Endothelial cell of umbilical vein (primary cell): ENCODE measurements at regions not wholly inside any gene's neighbourhood (a gene's known extent, or its start where the extent isn't known, plus 50 kb on each side); places are given as distances from the start of the nearest gene placed in this dataset.

ENCODE experiments used
- BruUV-seq: library from RNA; stranded (reverse); fragments of 400-500 nt; replicated peaks from 2 replicates; lab custom pipeline; 2021; lab: Mats Ljungman, UMichigan
- CTCF ChIA-PET: fragments of 300-600, 350-600 bp; sonication (Branson Sonifier 250); formaldehyde crosslinking; loops from one replicate; lab custom pipeline; 2021; ENCODE audit warnings: antibody characterized with exemption, inconsistent platforms; lab: Charles Lee
- POLR2A ChIA-PET: fragments of 300-600, 350-600 bp; sonication (Branson Sonifier 250); formaldehyde crosslinking; loops from one replicate; lab custom pipeline; 2021; ENCODE audit warnings: antibody characterized with exemption, inconsistent platforms; lab: Charles Lee
- DNase-seq: peaks from one replicate; pipeline ENCODE4 v3.0.0-alpha.2; 2011; ENCODE audit warnings: low read depth, low spot score
- FAIRE-seq: peaks from 2 replicates; lab custom pipeline; 2011; peaks lifted over from hg19 to GRCh38; lab: Jason Lieb, UNC
- H2AFZ ChIP-seq: 2 replicates; pipeline ENCODE4 v1.6.0; 2012; ENCODE audit warnings: low read depth, low read length, control low read depth, inconsistent platforms
- H3K27ac ChIP-seq: 2 replicates; pipeline ENCODE4 v1.5.1; 2011; ENCODE audit warnings: low read depth, mild to moderate bottlenecking, control low read depth, low read length, moderate library complexity; ENCODE audit not compliant: insufficient read depth
- H3K27me3 ChIP-seq, 2 experiments: 2 replicates each; pipeline versions ENCODE4 v1.6.0 to v1.6.1; 2011; ENCODE audit warnings: low read length in 2 of 2, mixed read lengths in 1 of 2; ENCODE audit not compliant: control insufficient read depth in 2 of 2, insufficient read depth in 2 of 2
- H3K36me3 ChIP-seq, 2 experiments: 2 replicates in 1 of 2; 3 replicates in 1 of 2; pipeline ENCODE4 v1.5.1; 2011; ENCODE audit warnings: low read length in 2 of 2, mild to moderate bottlenecking in 1 of 2, moderate library complexity in 1 of 2; ENCODE audit not compliant: control insufficient read depth in 2 of 2, insufficient read depth in 2 of 2; ENCODE audit errors: extremely low read depth in 1 of 2
- H3K4me1 ChIP-seq: 3 replicates; pipeline ENCODE4 v1.5.1; 2011; ENCODE audit warnings: mild to moderate bottlenecking, low read length; ENCODE audit not compliant: control insufficient read depth, insufficient read depth; ENCODE audit errors: extremely low read depth
- H3K4me2 ChIP-seq: 2 replicates; pipeline ENCODE4 v1.6.1; 2011; ENCODE audit warnings: low read length, control low read depth, mixed read lengths; ENCODE audit not compliant: insufficient read depth
- H3K4me3 ChIP-seq, 3 experiments: fragments of 200-600 bp in 1 of 3; sonication (generic), shearing (Covaris generic) in 1 of 3; replicated peaks in 1 of 3; 2 replicates each; pipeline ENCODE4 v1.5.1; 2011 to 2016; ENCODE audit warnings: control low read depth in 3 of 3, low read length in 3 of 3, mild to moderate bottlenecking in 2 of 3, inconsistent platforms in 1 of 3, low read depth in 1 of 3, moderate library complexity in 1 of 3; ENCODE audit not compliant: insufficient read depth in 1 of 3
- H3K79me2 ChIP-seq: 2 replicates; pipeline ENCODE4 v1.6.0; 2012; ENCODE audit warnings: low read length, inconsistent platforms; ENCODE audit not compliant: control insufficient read depth, insufficient read depth
- H3K9ac ChIP-seq: replicated peaks from 2 replicates; pipeline ENCODE3; 2011; ENCODE audit warnings: low read length, control low read depth; ENCODE audit not compliant: insufficient read depth; ENCODE audit errors: extremely low read depth
- H3K9me1 ChIP-seq: replicated peaks from 3 replicates; pipeline ENCODE4 v1.6.0; 2011; ENCODE audit warnings: mild to moderate bottlenecking, low read length; ENCODE audit not compliant: control insufficient read depth, insufficient read depth; ENCODE audit errors: extremely low read depth
- H3K9me3 ChIP-seq: replicated peaks from 2 replicates; pipeline ENCODE4 v1.5.1; 2012; ENCODE audit warnings: low read length, inconsistent platforms; ENCODE audit not compliant: control insufficient read depth, insufficient read depth
- H4K20me1 ChIP-seq: replicated peaks from 2 replicates; pipeline ENCODE3; 2011; ENCODE audit warnings: mild to moderate bottlenecking, low read length; ENCODE audit not compliant: control insufficient read depth, insufficient read depth; ENCODE audit errors: extremely low read depth
- EZH2 ChIP-seq: IDR thresholded peaks from 2 replicates; pipeline ENCODE4 v1.6.1; 2012; ENCODE audit warnings: borderline replicate concordance, low read depth, mild to moderate bottlenecking, moderate library complexity, low read length, inconsistent platforms; ENCODE audit not compliant: severe bottlenecking
- FOS ChIP-seq: IDR thresholded peaks from 2 replicates; pipeline ENCODE4 v1.6.1; 2011; ENCODE audit warnings: mild to moderate bottlenecking, low read length, moderate library complexity, borderline replicate concordance; ENCODE audit not compliant: insufficient read depth
- GATA2 ChIP-seq: IDR thresholded peaks from 2 replicates; pipeline ENCODE4 v1.7.0; 2011; ENCODE audit warnings: low read depth, mild to moderate bottlenecking, moderate library complexity, mixed read lengths, low read length; ENCODE audit not compliant: insufficient read length, insufficient read depth
- JUN ChIP-seq: IDR thresholded peaks from 2 replicates; pipeline ENCODE4 v1.6.1; 2011; ENCODE audit warnings: borderline replicate concordance, low read depth; ENCODE audit not compliant: insufficient read length, insufficient read depth
- MYC ChIP-seq: IDR thresholded peaks from one replicate; pipeline ENCODE4 v1.6.1; 2011; ENCODE audit warnings: mild to moderate bottlenecking, low read depth, low read length
- POLR2A ChIP-seq: IDR thresholded peaks from 2 replicates; pipeline ENCODE4 v1.6.1; 2012; ENCODE audit warnings: low read depth, mild to moderate bottlenecking, control low read depth, low read length
- POLR2AphosphoS5 ChIP-seq: IDR thresholded peaks from 2 replicates; pipeline ENCODE4 v1.6.1; 2012; ENCODE audit warnings: low read depth, mild to moderate bottlenecking, control low read depth, low read length, moderate library complexity; ENCODE audit not compliant: insufficient read depth
- dilution Hi-C: fragments of 300-500 bp; cut with MboI; formaldehyde crosslinking; loops from one replicate; pipeline ENCODE4 v1.15.0; 2019; ENCODE audit warnings: low sequenced_read_pairs; ENCODE audit not compliant: extremely low pct_ligation_motif_present
- intact Hi-C: fragments of 100-400 bp; cut with micrococcal nuclease; formaldehyde crosslinking; loops from one replicate; pipeline ENCODE4 v1.10.0; 2022
- TF ChIP-seq, protein P1 (sequence below), 2 donors: IDR thresholded peaks; 1 replicate in 1 of 2; 2 replicates in 1 of 2; pipeline ENCODE4 v1.5.1; 2011; ENCODE audit warnings: low read length in 2 of 2, mild to moderate bottlenecking in 2 of 2, moderate library complexity in 2 of 2, control low read depth in 1 of 2, inconsistent platforms in 1 of 2, low read depth in 1 of 2; ENCODE audit not compliant: insufficient read depth in 1 of 2; ENCODE audit errors: extremely low read depth in 1 of 2
- TF ChIP-seq, protein P2 (sequence below): IDR thresholded peaks from 2 replicates; pipeline ENCODE4 v1.6.1; 2011; ENCODE audit not compliant: insufficient read depth, insufficient read length

DNA sequence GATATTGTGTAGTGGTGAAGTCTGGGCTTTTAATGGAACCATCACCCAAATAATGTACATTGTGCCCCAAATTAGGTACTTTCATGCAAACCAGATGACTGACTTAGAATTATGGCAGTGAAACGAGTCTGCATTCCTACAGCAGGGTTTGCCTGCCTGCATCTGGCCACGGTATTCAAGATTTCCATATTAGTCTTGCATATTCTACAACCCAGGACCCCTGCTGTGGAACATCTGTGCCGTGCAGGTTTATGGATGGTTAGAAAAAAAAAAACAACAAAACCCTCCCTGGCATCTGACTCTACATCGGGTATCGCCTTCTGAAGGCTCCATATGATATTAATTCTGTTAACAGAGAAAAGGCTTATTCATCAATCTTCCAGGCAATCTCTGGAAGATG lies 394.8 kb downstream of the DCDC2C start:
- no peaks in the 10 kb centered on the region for H3K79me2 ChIP-seq
- H3K9me3 ChIP-seq: no peaks in the 10 kb centered on the region
- no peak overlapping the region for H3K27ac ChIP-seq
- no peak overlapping the region for H2AFZ ChIP-seq
- CTCF ChIA-PET: no interaction called here
- H3K4me1 ChIP-seq: no peaks in the 10 kb centered on the region
- dilution Hi-C loops: no loop called here
- H3K36me3 ChIP-seq: no peaks in the 10 kb centered on the region
- H3K4me3 ChIP-seq: no peak overlapping the region
- H3K4me2 ChIP-seq: no peak overlapping the region
- POLR2A ChIA-PET: no interaction called here
- no peaks in the 10 kb centered on the region for H4K20me1 ChIP-seq
- BruUV-seq: no TSS peak
- H3K9ac ChIP-seq: no peak overlapping the region
- intact Hi-C loops: no loop called here
- no peak for TF ChIP-seq JUN
- no peak for TF ChIP-seq FOS
- DNase-seq: no peak
- no peaks in the 10 kb centered on the region for H3K27me3 ChIP-seq
- no peaks in the 10 kb centered on the region for H3K9me1 ChIP-seq
- no peak for FAIRE-seq

DNA sequence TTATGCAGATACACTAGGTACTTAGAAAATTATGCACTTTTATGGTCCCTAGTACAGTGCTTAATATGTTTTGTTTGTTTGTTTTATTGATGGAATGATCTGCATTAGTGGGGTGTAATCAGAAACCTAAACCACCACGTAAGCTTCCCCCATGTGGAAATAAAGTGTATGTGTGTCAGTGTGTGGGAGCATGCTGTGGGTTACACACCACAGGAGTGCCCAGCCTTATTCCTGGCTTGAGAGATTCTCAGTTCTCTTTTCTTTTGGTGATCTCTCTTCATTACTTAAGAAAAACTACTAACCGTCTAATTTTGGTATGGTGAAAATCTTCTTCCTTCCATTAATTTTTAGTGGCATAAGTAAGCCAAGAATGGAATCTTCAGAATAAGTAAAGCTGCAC lies 398.6 kb downstream of the DCDC2C start:
- Histone ChIP-seq H4K20me1 (no peaks in the 10 kb centered on the region), H3K79me2 (no peaks in the 10 kb centered on the region), H3K9me3 (no peaks in the 10 kb centered on the region), H3K9me1 (no peaks in the 10 kb centered on the region), H3K27me3 (no peaks in the 10 kb centered on the region), H3K4me3 (no peak overlapping the region), H3K9ac (no peak overlapping the region), H3K4me2 (no peak overlapping the region), H3K4me1 (no peaks in the 10 kb centered on the region), H2AFZ (no peak overlapping the region), H3K36me3 (no peaks in the 10 kb centered on the region), H3K27ac (no peak overlapping the region)
- FAIRE-seq (no peak), DNase-seq (no peak)
- dilution Hi-C loops: no loop called here
- intact Hi-C loops: no loop called here
- CTCF ChIA-PET: no interaction called here
- BruUV-seq: no TSS peak
- POLR2A ChIA-PET: no interaction called here
- TF ChIP-seq JUN: no peak
- TF ChIP-seq POLR2A: no peak
- TF ChIP-seq MYC: no peak
- no peak for TF ChIP-seq GATA2
- no peak for TF ChIP-seq POLR2AphosphoS5
- TF ChIP-seq EZH2: no peak
- no peak for TF ChIP-seq FOS
- TF ChIP-seq, protein P1, sequence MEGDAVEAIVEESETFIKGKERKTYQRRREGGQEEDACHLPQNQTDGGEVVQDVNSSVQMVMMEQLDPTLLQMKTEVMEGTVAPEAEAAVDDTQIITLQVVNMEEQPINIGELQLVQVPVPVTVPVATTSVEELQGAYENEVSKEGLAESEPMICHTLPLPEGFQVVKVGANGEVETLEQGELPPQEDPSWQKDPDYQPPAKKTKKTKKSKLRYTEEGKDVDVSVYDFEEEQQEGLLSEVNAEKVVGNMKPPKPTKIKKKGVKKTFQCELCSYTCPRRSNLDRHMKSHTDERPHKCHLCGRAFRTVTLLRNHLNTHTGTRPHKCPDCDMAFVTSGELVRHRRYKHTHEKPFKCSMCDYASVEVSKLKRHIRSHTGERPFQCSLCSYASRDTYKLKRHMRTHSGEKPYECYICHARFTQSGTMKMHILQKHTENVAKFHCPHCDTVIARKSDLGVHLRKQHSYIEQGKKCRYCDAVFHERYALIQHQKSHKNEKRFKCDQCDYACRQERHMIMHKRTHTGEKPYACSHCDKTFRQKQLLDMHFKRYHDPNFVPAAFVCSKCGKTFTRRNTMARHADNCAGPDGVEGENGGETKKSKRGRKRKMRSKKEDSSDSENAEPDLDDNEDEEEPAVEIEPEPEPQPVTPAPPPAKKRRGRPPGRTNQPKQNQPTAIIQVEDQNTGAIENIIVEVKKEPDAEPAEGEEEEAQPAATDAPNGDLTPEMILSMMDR (IDR thresholded peaks at IDR 0.05; ENCODE audit: extremely low read depth in 1 of 2, insufficient read depth in 1 of 2, low read depth in 1 of 2, low read length in 2 of 2): no peak
- TF ChIP-seq, protein P2, sequence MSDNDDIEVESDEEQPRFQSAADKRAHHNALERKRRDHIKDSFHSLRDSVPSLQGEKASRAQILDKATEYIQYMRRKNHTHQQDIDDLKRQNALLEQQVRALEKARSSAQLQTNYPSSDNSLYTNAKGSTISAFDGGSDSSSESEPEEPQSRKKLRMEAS: no peak
